ENCODE measurements at regions not wholly inside any gene's neighbourhood (a gene's known extent, or its start where the extent isn't known, plus 50 kb on each side); places are given as distances from the start of the nearest gene placed in this dataset.

DNA sequence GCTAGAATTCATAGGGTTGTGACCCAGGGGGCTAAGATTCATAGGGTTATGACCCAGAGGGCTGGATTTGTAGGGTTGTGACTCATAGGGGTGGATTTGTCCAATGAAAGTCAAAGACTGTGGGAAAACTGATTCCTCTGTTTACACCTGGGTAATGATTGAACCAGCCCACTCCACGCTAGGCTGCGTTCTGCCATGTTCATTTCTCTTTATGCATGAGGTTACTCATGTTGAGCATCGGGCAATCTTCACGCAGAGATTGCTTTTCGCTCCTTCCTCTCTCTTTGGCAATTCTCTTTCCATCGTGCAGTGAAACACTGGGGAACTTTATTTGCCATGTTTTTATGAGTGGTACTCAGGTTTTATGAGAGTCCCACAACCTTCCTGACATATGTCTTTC is 127.8 kb downstream of the CRLF2 start:
- H3K9me3 ChIP-seq: peaks cover 0 to 21% (median 6%) of the 10 kb centered on the region in 4 donors
- WGBS: 88% methylated on average over 6 of the region's 6 CpGs
- intact Hi-C loops (cut with DNase I): no loop called here
- no peaks in the 10 kb centered on the region for H3K36me3 ChIP-seq
- no peaks in the 10 kb centered on the region for H3K4me1 ChIP-seq
- no peak for DNase-seq (ENCODE audit: extremely low spot score)
- H3K27me3 ChIP-seq: peaks cover 0 to 18% (median 2%) of the 10 kb centered on the region in 4 donors
- no peak overlapping the region for H3K27ac ChIP-seq (replicated peaks in 1 of 4)
- TF ChIP-seq POLR2A (IDR thresholded peaks at IDR 0.05; ENCODE audit: low read depth): no peak
- TF ChIP-seq EP300 (IDR thresholded peaks at IDR 0.05): no peak
- TF ChIP-seq POLR2AphosphoS5 (IDR thresholded peaks at IDR 0.05): no peak
- TF ChIP-seq, protein P1, sequence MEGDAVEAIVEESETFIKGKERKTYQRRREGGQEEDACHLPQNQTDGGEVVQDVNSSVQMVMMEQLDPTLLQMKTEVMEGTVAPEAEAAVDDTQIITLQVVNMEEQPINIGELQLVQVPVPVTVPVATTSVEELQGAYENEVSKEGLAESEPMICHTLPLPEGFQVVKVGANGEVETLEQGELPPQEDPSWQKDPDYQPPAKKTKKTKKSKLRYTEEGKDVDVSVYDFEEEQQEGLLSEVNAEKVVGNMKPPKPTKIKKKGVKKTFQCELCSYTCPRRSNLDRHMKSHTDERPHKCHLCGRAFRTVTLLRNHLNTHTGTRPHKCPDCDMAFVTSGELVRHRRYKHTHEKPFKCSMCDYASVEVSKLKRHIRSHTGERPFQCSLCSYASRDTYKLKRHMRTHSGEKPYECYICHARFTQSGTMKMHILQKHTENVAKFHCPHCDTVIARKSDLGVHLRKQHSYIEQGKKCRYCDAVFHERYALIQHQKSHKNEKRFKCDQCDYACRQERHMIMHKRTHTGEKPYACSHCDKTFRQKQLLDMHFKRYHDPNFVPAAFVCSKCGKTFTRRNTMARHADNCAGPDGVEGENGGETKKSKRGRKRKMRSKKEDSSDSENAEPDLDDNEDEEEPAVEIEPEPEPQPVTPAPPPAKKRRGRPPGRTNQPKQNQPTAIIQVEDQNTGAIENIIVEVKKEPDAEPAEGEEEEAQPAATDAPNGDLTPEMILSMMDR (IDR thresholded peaks at IDR 0.05): no peak
- no peak overlapping the region for H3K4me3 ChIP-seq

DNA sequence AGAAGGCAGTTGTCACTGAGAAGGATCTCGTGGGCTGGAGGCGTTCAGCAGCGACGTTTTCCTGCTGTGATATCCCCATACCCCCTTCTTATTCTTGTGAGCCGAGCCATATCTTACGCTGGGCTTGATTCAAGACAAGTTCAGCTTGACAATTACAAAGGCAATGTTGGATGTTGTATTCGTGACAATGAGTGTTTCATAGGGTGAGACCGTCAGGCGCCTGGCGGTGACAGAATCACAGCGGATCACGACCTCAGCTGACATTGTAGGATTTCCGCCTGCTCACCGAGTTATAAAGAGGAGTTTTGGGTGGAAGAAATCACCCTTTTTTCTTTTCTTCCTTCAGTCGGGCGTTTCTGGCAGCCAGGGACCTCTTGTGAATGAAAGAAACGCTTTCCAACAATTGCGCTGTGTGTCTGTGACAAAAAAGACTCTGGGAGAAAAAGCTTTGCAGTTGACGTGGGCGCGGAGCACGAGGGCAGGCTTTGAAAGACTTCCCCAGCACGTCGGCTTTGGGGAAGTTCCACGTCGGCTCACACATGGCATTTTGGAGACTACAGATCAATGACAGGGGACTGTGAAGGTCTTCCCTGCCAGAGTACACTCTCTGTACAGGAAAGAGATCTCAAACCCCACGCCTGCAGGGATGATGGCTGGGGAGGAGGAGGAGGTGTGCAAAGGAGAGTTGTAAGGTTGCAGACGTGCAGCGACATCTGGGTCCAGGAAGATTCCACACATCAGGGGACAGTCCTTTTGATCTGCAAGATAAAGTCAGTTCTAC is 135.4 kb downstream of the CRLF2 start:
- TF ChIP-seq POLR2A (IDR thresholded peaks at IDR 0.05; ENCODE audit: low read depth): no peak
- no peak for TF ChIP-seq POLR2AphosphoS5 (IDR thresholded peaks at IDR 0.05)
- TF ChIP-seq, protein P1 (IDR thresholded peaks at IDR 0.05): no peak
- TF ChIP-seq EP300 (IDR thresholded peaks at IDR 0.05): no peak

DNA sequence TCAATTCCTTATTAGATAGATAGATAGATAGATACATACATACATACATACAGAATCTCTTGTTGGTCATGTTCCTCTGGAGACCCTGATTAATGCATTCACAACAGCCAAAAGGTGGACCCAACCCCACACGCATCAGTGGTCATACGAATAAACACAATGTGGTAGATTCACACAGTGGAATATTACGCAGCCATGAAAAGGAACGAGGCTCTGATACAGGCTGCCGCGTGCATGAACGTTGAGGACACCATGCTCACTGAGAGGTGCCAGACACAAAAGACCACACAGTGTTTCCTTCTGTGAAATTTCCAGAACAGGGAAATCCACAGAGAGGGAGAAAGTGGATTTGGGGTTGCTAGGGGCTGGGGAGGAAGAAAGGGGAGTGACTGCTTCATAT is 136.7 kb downstream of the CRLF2 start:
- Histone ChIP-seq H3K27me3 (peaks cover 0 to 4% (median 0%) of the 10 kb centered on the region in 4 donors), H3K36me3 (no peaks in the 10 kb centered on the region), H3K27ac (replicated peaks in 1 of 4) (no peak overlapping the region), H3K4me1 (no peaks in the 10 kb centered on the region), H3K4me3 (no peak overlapping the region), H3K9me3 (peaks cover 0 to 23% (median 16%) of the 10 kb centered on the region in 4 donors)
- TF ChIP-seq POLR2AphosphoS5 (IDR thresholded peaks at IDR 0.05) (no peak), EP300 (IDR thresholded peaks at IDR 0.05) (no peak), POLR2A (IDR thresholded peaks at IDR 0.05; ENCODE audit: low read depth) (no peak)
- TF ChIP-seq, protein P1 (IDR thresholded peaks at IDR 0.05): no peak
- intact Hi-C loops (cut with DNase I): no loop called here
- WGBS: 92% methylated on average over 7 of the region's 7 CpGs
- DNase-seq (ENCODE audit: extremely low spot score): no peak

More for the DNA sequence above, 135.4 kb downstream of the CRLF2 start:
- Histone ChIP-seq H3K9me3 (peaks cover 0 to 17% (median 13%) of the 10 kb centered on the region in 4 donors), H3K4me1 (no peaks in the 10 kb centered on the region), H3K27ac (replicated peaks in 1 of 4) (no peak overlapping the region), H3K4me3 (no peak overlapping the region), H3K36me3 (no peaks in the 10 kb centered on the region), H3K27me3 (peaks cover 0 to 4% (median 0%) of the 10 kb centered on the region in 4 donors)
- no peak for DNase-seq (ENCODE audit: extremely low spot score)
- 54% methylated on average over 29 of the region's 29 CpGs for WGBS
- intact Hi-C loops (cut with DNase I): no loop called here

DNA sequence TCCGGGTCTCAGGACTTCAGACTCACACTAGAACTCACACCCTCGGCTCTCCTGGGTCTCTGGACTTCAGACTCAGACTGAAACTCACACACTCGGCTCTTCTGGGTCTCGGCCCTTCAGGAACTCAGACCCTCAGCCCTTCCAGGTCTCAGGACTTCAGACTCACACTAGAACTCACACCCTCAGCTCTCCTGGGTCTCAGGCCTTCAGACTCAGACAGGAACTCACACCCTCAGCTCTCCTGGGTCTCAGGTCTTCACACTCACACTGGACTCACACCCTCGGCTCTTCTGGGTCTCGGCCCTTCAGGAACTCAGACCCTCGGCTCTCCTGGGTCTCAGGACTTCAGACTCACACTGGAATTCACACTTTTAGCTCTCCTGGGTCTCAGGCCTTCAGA is 137.3 kb downstream of the CRLF2 start:
- no peak overlapping the region for H3K27ac ChIP-seq (replicated peaks in 1 of 4)
- WGBS: 80% methylated on average over 7 of the region's 7 CpGs
- H3K27me3 ChIP-seq: peaks cover 0 to 4% (median 0%) of the 10 kb centered on the region in 4 donors
- no peaks in the 10 kb centered on the region for H3K36me3 ChIP-seq
- intact Hi-C loops (cut with DNase I): no loop called here
- peaks cover 0 to 23% (median 16%) of the 10 kb centered on the region in 4 donors for H3K9me3 ChIP-seq
- no peak overlapping the region for H3K4me3 ChIP-seq
- no peaks in the 10 kb centered on the region for H3K4me1 ChIP-seq
- TF ChIP-seq POLR2AphosphoS5 (IDR thresholded peaks at IDR 0.05): no peak
- TF ChIP-seq EP300 (IDR thresholded peaks at IDR 0.05): no peak
- TF ChIP-seq, protein P1 (IDR thresholded peaks at IDR 0.05): no peak
- no peak for TF ChIP-seq POLR2A (IDR thresholded peaks at IDR 0.05; ENCODE audit: low read depth)
- DNase-seq (ENCODE audit: extremely low spot score): no peak

Data from esophagus muscularis mucosa (tissue), 4 donors.